K562 (cell line): ENCODE measurements at regions not wholly inside any gene's neighbourhood (a gene's known extent, or its start where the extent isn't known, plus 50 kb on each side); places are given as distances from the start of the nearest gene placed in this dataset.

Experiments used
- ATAC-seq: fragments of 200-7000 bp; cut with Tn5 transposase; 3 replicates; pipeline ENCODE4 v1.9.1; 2020; ENCODE audit warnings: moderate library complexity
- BruUV-seq: library from RNA; stranded (reverse); fragments of 400-500 nt; replicated peaks from 2 replicates; lab custom pipeline; 2021; lab: Mats Ljungman, UMichigan
- CTCF ChIA-PET: fragments of 300-600 bp; formaldehyde crosslinking; extraction: SDS; loops from one replicate; lab custom pipeline; 2021; ENCODE audit warnings: low intra/inter-chr PET ratio; lab: Yijun Ruan, JAX
- POLR2A ChIA-PET: fragments of 300-600, 350-650 bp; sonication (Branson Sonifier 250); formaldehyde crosslinking; extraction: SDS; loops from one replicate; lab custom pipeline; 2021; ENCODE audit warnings: antibody characterized with exemption, inconsistent platforms; lab: Yijun Ruan, JAX
- DNase-seq, 4 experiments: peaks; one replicate each; pipeline versions ENCODE4 v3.0.0 to v3.0.0-alpha.2; 2011 to 2018; ENCODE audit warnings: low spot score in 3 of 4, mixed read lengths in 3 of 4; ENCODE audit errors: extremely low read depth in 1 of 4
- FAIRE-seq: peaks from 2 replicates; lab custom pipeline; 2011; peaks lifted over from hg19 to GRCh38; lab: Jason Lieb, UNC
- H2AFZ ChIP-seq: 2 replicates; pipeline ENCODE4 v1.6.0; 2011; ENCODE audit warnings: low read depth, low read length, control low read depth, inconsistent platforms
- H3K27ac ChIP-seq: fragments of 200-600 bp; 3 replicates; pipeline ENCODE4 v1.8.0; 2011; ENCODE audit warnings: low read depth, mild to moderate bottlenecking, control low read depth, inconsistent platforms, low read length, moderate library complexity, mixed read lengths; ENCODE audit errors: extremely low read depth
- H3K27me3 ChIP-seq, 2 experiments: fragments of 300-600 bp in 1 of 2; 2 replicates in 1 of 2; 3 replicates in 1 of 2; pipeline versions ENCODE4 v1.6.0 to v1.8.0; 2011; ENCODE audit warnings: inconsistent platforms in 2 of 2, low read length in 2 of 2, mild to moderate bottlenecking in 1 of 2, mixed read lengths in 1 of 2, moderate library complexity in 1 of 2; ENCODE audit not compliant: control insufficient read depth in 2 of 2, insufficient read depth in 2 of 2
- H3K36me3 ChIP-seq: fragments of 300-600 bp; 3 replicates; pipeline ENCODE4 v1.8.0; 2011; ENCODE audit warnings: mild to moderate bottlenecking, low read length, inconsistent platforms; ENCODE audit not compliant: control insufficient read depth, insufficient read depth
- H3K4me1 ChIP-seq, 2 experiments: fragments of 200-600 bp in 1 of 2; replicated peaks in 1 of 2; 2 replicates in 1 of 2; 3 replicates in 1 of 2; pipeline versions ENCODE4 v1.5.1 to v1.8.0; 2011; ENCODE audit warnings: inconsistent platforms in 2 of 2, low read length in 2 of 2, mild to moderate bottlenecking in 1 of 2, mixed read lengths in 1 of 2, moderate library complexity in 1 of 2; ENCODE audit not compliant: control insufficient read depth in 2 of 2, insufficient read depth in 2 of 2
- H3K4me2 ChIP-seq: 2 replicates; pipeline ENCODE4 v1.6.1; 2011; ENCODE audit warnings: low read length, control low read depth, inconsistent platforms, mixed read lengths; ENCODE audit not compliant: insufficient read depth
- H3K4me3 ChIP-seq: fragments of 200-600 bp; sonication (generic), shearing (Covaris generic); 2 replicates; pipeline ENCODE4 v1.5.1; 2016; ENCODE audit warnings: control low read depth, inconsistent platforms
- H3K79me2 ChIP-seq: fragments of 200-600 bp; 3 replicates; pipeline ENCODE4 v1.8.0; 2011; ENCODE audit warnings: low read length, inconsistent platforms; ENCODE audit not compliant: control insufficient read depth, insufficient read depth
- H3K9ac ChIP-seq, 2 experiments: 2 replicates each; pipeline versions ENCODE4 v1.6.0 to v1.6.1; 2011; ENCODE audit warnings: low read depth in 2 of 2, low read length in 2 of 2, control low read depth in 1 of 2, inconsistent platforms in 1 of 2, mild to moderate bottlenecking in 1 of 2, mixed read lengths in 1 of 2; ENCODE audit not compliant: insufficient read depth in 1 of 2
- H3K9me1 ChIP-seq: one replicate; pipeline ENCODE4 v1.6.0; 2011; ENCODE audit warnings: inconsistent platforms, mild to moderate bottlenecking, low read length, moderate library complexity; ENCODE audit not compliant: control insufficient read depth, insufficient read depth
- H3K9me3 ChIP-seq: replicated peaks from 2 replicates; pipeline ENCODE4 v1.5.1; 2011; ENCODE audit warnings: low read depth, low read length, inconsistent platforms; ENCODE audit not compliant: control insufficient read depth, insufficient read depth
- H4K20me1 ChIP-seq: replicated peaks from 2 replicates; pipeline ENCODE4 v1.6.1; 2011; ENCODE audit warnings: low read length, inconsistent platforms, mixed read lengths; ENCODE audit not compliant: control insufficient read depth, insufficient read depth
- FOXJ2 ChIP-seq: fragments of 200-800 bp; sonication (Bioruptor generic); IDR thresholded peaks from 2 replicates; pipeline ENCODE4 v1.6.1; 2016; ENCODE audit warnings: missing genetic modification characterization, missing compliant biosample characterization
- HDGF ChIP-seq: fragments of 450-650 bp; IDR thresholded peaks from 2 replicates; pipeline ENCODE4 v1.6.1; 2016
- ILF3 ChIP-seq: fragments of 450-650 bp; IDR thresholded peaks from 2 replicates; pipeline ENCODE4 v1.6.1; 2018; ENCODE audit warnings: antibody characterized with exemption, mild to moderate bottlenecking, moderate library complexity, borderline replicate concordance
- KAT7 ChIP-seq: sonication (generic); formaldehyde crosslinking; IDR thresholded peaks from 2 replicates; pipeline ENCODE4 v1.8.0; 2022; ENCODE audit warnings: missing genetic modification reagents, mild to moderate bottlenecking, borderline replicate concordance
- MBD1 ChIP-seq: fragments of 250-450 bp; sonication (Bioruptor Pico); IDR thresholded peaks from 2 replicates; pipeline ENCODE4 v1.8.0; 2022; ENCODE audit warnings: inconsistent platforms
- SMAD1 ChIP-seq: fragments of 150-350 bp; IDR thresholded peaks from 2 replicates; pipeline ENCODE4 v1.6.1; 2014; ENCODE audit warnings: low read length, low read depth; ENCODE audit not compliant: partially characterized antibody
- TAL1 ChIP-seq: fragments of 450-650 bp; IDR thresholded peaks from 2 replicates; pipeline ENCODE4 v1.6.1; 2016; ENCODE audit warnings: mild to moderate bottlenecking
- ZBTB49 ChIP-seq: sonication (generic); formaldehyde crosslinking; IDR thresholded peaks from 2 replicates; pipeline ENCODE4 v1.8.0; 2022; ENCODE audit warnings: missing genetic modification reagents, mild to moderate bottlenecking, borderline replicate concordance
- ZNF143 ChIP-seq: sonication (generic); formaldehyde crosslinking; IDR thresholded peaks from 2 replicates; pipeline ENCODE4 v1.9.0; 2022; ENCODE audit warnings: mild to moderate bottlenecking, missing genetic modification reagents
- ZNF584 ChIP-seq: fragments of 200-800 bp; sonication (Bioruptor generic); IDR thresholded peaks from 2 replicates; pipeline ENCODE4 v1.6.1; 2016; ENCODE audit warnings: low read depth, mild to moderate bottlenecking, missing genetic modification characterization, missing compliant biosample characterization
- ZNF76 ChIP-seq: fragments of 250-450 bp; sonication (Bioruptor Pico); IDR thresholded peaks from 2 replicates; pipeline ENCODE4 v1.4.0; 2020; ENCODE audit warnings: mild to moderate bottlenecking, moderate library complexity, borderline replicate concordance
- WGBS: fragments of 100-300 bp; shearing (Covaris generic); methylation state at CpG from one replicate; pipeline ENCODE4 v1.1.6; 2016; ENCODE audit warnings: low coverage, mixed read lengths; ENCODE audit not compliant: insufficient coverage; ENCODE audit errors: missing lambda C conversion rate; 5-methylcytosine and 5-hydroxymethylcytosine counted together
- in situ Hi-C: fragments of 300-500 bp; cut with MboI; formaldehyde crosslinking; loops from 4 replicates; pipeline ENCODE4 v1.15.0; 2018; ENCODE audit warnings: inconsistent platforms, mixed read lengths
- intact Hi-C: fragments of 100-400 bp; cut with micrococcal nuclease; formaldehyde crosslinking; loops from 2 replicates; pipeline ENCODE4 v1.14.2; 2022

- no peak for TF ChIP-seq ZBTB49 (CRISPR knock-in tag)
- no peak for TF ChIP-seq FOXJ2 (tag)
- TF ChIP-seq ZNF143 = no peak
- no peak for TF ChIP-seq ZNF584 (CRISPR knock-in tag)
- TF ChIP-seq HDGF = no peak
Observed at GRCh38 chr17:56667925-56668458, 74.5 kb downstream of the NOG start (continued).

GRCh38 chr17:56672195-56672594 lies 78.7 kb downstream of the NOG start:
- 0% methylated on average over 8 of the region's 8 CpGs for WGBS
- BruUV-seq = no TSS peak
- no peaks in the 10 kb centered on the region for H3K79me2 ChIP-seq
- in situ Hi-C loops = no loop called here
- intact Hi-C loops = loop anchor here (10.0 kb wide), 1 partner anchor 77 kb away; the partner anchor contains the start of gene NOG
- TF ChIP-seq MBD1 (CRISPR knock-in tag) (no peak), TAL1 (no peak), SMAD1 (no peak), ZNF76 (CRISPR knock-in tag) (no peak), KAT7 (CRISPR knock-in tag) (no peak), ILF3 (no peak)
- no peaks in the 10 kb centered on the region for H3K36me3 ChIP-seq
- no peak overlapping the region for H2AFZ ChIP-seq
- ChIA-PET POLR2A (interaction anchor here (0.6 kb wide), 2 partner anchors 18 to 92 kb away, joined by 3 read pairs; no protein-coding TSS in a partner anchor), CTCF (no interaction called here)
- no peak overlapping the region for H3K4me3 ChIP-seq
- no peaks in the 10 kb centered on the region for H3K4me1 ChIP-seq
- H3K9me3 ChIP-seq = no peaks in the 10 kb centered on the region
- no peak for ATAC-seq
- no peaks in the 10 kb centered on the region for H3K9me1 ChIP-seq
- H4K20me1 ChIP-seq = no peaks in the 10 kb centered on the region
- H3K27me3 ChIP-seq = peaks cover 0 to 4% of the 10 kb centered on the region in 2 experiments; a peak in 2 of 5 replicates
- no peak for FAIRE-seq
- no peak overlapping the region for H3K9ac ChIP-seq
- no peak overlapping the region for H3K27ac ChIP-seq
- no peak for DNase-seq
- no peak overlapping the region for H3K4me2 ChIP-seq
